GM12878 (cell line): ENCODE measurements at regions not wholly inside any gene's neighbourhood (a gene's known extent, or its start where the extent isn't known, plus 50 kb on each side); places are given as distances from the start of the nearest gene placed in this dataset.

ENCODE experiments used
- ATAC-seq: fragments of 200-7000 bp; cut with Tn5 transposase; 3 replicates; pipeline ENCODE4 v1.9.1; 2020; ENCODE audit warnings: mild to moderate bottlenecking, moderate library complexity
- BruUV-seq: library from RNA; stranded (reverse); fragments of 400-500 nt; replicated peaks from 2 replicates; lab custom pipeline; 2021; lab: Mats Ljungman, UMichigan
- CTCF ChIA-PET: fragments of 300-600 bp; sonication (Branson Sonifier 250); formaldehyde crosslinking; extraction: SDS; loops from one replicate; lab custom pipeline; 2021; ENCODE audit warnings: inconsistent platforms; lab: Yijun Ruan, JAX
- POLR2A ChIA-PET: fragments of 350-600 bp; formaldehyde crosslinking; extraction: SDS; loops from one replicate; lab custom pipeline; 2021; ENCODE audit warnings: inconsistent platforms; lab: Charles Lee
- RAD21 ChIA-PET: fragments of 300-600 bp; sonication (Branson Sonifier 250); formaldehyde crosslinking; loops from one replicate; lab custom pipeline; 2023; ENCODE audit warnings: antibody characterized with exemption; ENCODE audit not compliant: unreplicated experiment; lab: Charles Lee
- SMC1A ChIA-PET: fragments of 300-600 bp; sonication (Branson Sonifier 250); formaldehyde crosslinking; loops from one replicate; lab custom pipeline; 2023; ENCODE audit not compliant: unreplicated experiment, uncharacterized antibody; lab: Charles Lee
- DNase-seq: peaks from one replicate; pipeline ENCODE4 v3.0.0-alpha.2; 2011; ENCODE audit warnings: low read depth, low spot score
- FAIRE-seq: peaks from 3 replicates; lab custom pipeline; 2011; peaks lifted over from hg19 to GRCh38; lab: Jason Lieb, UNC
- H2AFZ ChIP-seq: 2 replicates; pipeline ENCODE4 v1.6.0; 2011; ENCODE audit warnings: low read depth, low read length, control low read depth; ENCODE audit not compliant: control insufficient read depth
- H3K27ac ChIP-seq: 2 replicates; pipeline ENCODE4 v1.5.1; 2011; ENCODE audit warnings: control low read depth; ENCODE audit not compliant: control insufficient read depth, insufficient read depth
- H3K27me3 ChIP-seq, 2 experiments: replicated peaks in 1 of 2; 2 replicates each; pipeline versions ENCODE4 v1.6.0 to v1.6.1; 2011; ENCODE audit warnings: low read length in 1 of 2; ENCODE audit not compliant: control insufficient read depth in 2 of 2, insufficient read depth in 2 of 2
- H3K36me3 ChIP-seq, 2 experiments: 2 replicates each; pipeline ENCODE4 v1.5.1; 2011; ENCODE audit warnings: low read length in 1 of 2; ENCODE audit not compliant: control insufficient read depth in 2 of 2, insufficient read depth in 2 of 2
- H3K4me1 ChIP-seq: 2 replicates; pipeline ENCODE4 v1.6.1; 2011; ENCODE audit warnings: mild to moderate bottlenecking, low read length, moderate library complexity, mixed read lengths; ENCODE audit not compliant: control insufficient read depth, insufficient read depth
- H3K4me2 ChIP-seq: 2 replicates; pipeline ENCODE4 v1.6.0; 2011; ENCODE audit warnings: control low read depth; ENCODE audit not compliant: control insufficient read depth, insufficient read depth
- H3K4me3 ChIP-seq: fragments of 200-600 bp; sonication (generic); 2 replicates; pipeline ENCODE4 v1.5.1; 2016
- H3K79me2 ChIP-seq: 2 replicates; pipeline ENCODE4 v1.6.0; 2011; ENCODE audit warnings: low read length; ENCODE audit not compliant: control insufficient read depth, insufficient read depth
- H3K9ac ChIP-seq: 2 replicates; pipeline ENCODE4 v1.8.0; 2011; ENCODE audit warnings: low read length, control low read depth, mixed read lengths; ENCODE audit not compliant: control insufficient read depth, insufficient read depth
- H3K9me3 ChIP-seq: replicated peaks from 3 replicates; pipeline ENCODE4 v1.5.1; 2011; ENCODE audit warnings: mild to moderate bottlenecking, low read length; ENCODE audit not compliant: control insufficient read depth, insufficient read depth
- H4K20me1 ChIP-seq: 2 replicates; pipeline ENCODE4 v1.6.0; 2011; ENCODE audit not compliant: control insufficient read depth, insufficient read depth
- CBFB ChIP-seq: IDR thresholded peaks from 2 replicates; pipeline ENCODE4 v1.6.1; 2016; ENCODE audit warnings: antibody characterized with exemption, low read depth
- EED ChIP-seq: sonication (generic); IDR thresholded peaks from 2 replicates; pipeline ENCODE4 v1.6.1; 2016; ENCODE audit warnings: antibody characterized with exemption, low read depth
- EP300 ChIP-seq, 2 experiments: fragments of 150-350 bp in 1 of 2; IDR thresholded peaks; 2 replicates each; pipeline ENCODE4 v1.6.1; 2011 to 2012; ENCODE audit warnings: low read depth in 2 of 2, low read length in 2 of 2, borderline replicate concordance in 1 of 2, improper control_type of control experiment in 1 of 2, inconsistent platforms in 1 of 2; ENCODE audit not compliant: control insufficient read depth in 1 of 2
- ETV6 ChIP-seq, 2 experiments: fragments of 450-650 bp in 1 of 2; IDR thresholded peaks in 1 of 2; conservative IDR thresholded peaks in 1 of 2; 2 replicates each; pipeline ENCODE4 v1.6.1; 2014; ENCODE audit warnings: antibody characterized with exemption in 1 of 2, borderline replicate concordance in 1 of 2, low read depth in 1 of 2, mild to moderate bottlenecking in 1 of 2, moderate library complexity in 1 of 2
- IKZF1 ChIP-seq: fragments of 450-650 bp; conservative IDR thresholded peaks from 2 replicates; pipeline ENCODE4 v1.6.1; 2017; ENCODE audit warnings: antibody characterized with exemption, mild to moderate bottlenecking
- JUNB ChIP-seq: IDR thresholded peaks from 2 replicates; pipeline ENCODE4 v1.6.1; 2016; ENCODE audit warnings: antibody characterized with exemption, mild to moderate bottlenecking
- RAD51 ChIP-seq: fragments of 450-650 bp; IDR thresholded peaks from 2 replicates; pipeline ENCODE4 v1.6.1; 2016; ENCODE audit warnings: moderate library complexity, mild to moderate bottlenecking, inconsistent platforms
- RCOR1 ChIP-seq: conservative IDR thresholded peaks from 2 replicates; pipeline ENCODE4 v1.6.1; 2012; ENCODE audit warnings: low read depth, low read length, improper control_type of control experiment
- RUNX3 ChIP-seq: IDR thresholded peaks from 2 replicates; pipeline ENCODE4 v1.6.1; 2012; ENCODE audit warnings: low read length, inconsistent platforms
- SREBF2 ChIP-seq: IDR thresholded peaks from 2 replicates; pipeline ENCODE4 v1.6.1; 2012; ENCODE audit warnings: mild to moderate bottlenecking, low read length
- TAF1 ChIP-seq: IDR thresholded peaks from 2 replicates; pipeline ENCODE4 v1.6.1; 2011; ENCODE audit warnings: mild to moderate bottlenecking, low read depth, low read length, borderline replicate concordance
- WGBS: methylation state at CpG from one replicate; pipeline ENCODE4 v1.1.6; 2016; ENCODE audit warnings: low lambda C conversion rate; ENCODE audit not compliant: insufficient replicate concordance, insufficient coverage; ENCODE audit errors: missing lambda C conversion rate; 5-methylcytosine and 5-hydroxymethylcytosine counted together
- in situ Hi-C: fragments of 300-500 bp; cut with MboI; formaldehyde crosslinking; loops from 9 replicates; pipeline ENCODE4 v1.14.3; 2018; ENCODE audit warnings: mixed read lengths
- intact Hi-C: fragments of 100-400 bp; cut with micrococcal nuclease; formaldehyde crosslinking; loops from one replicate; pipeline ENCODE4 v1.14.2; 2022; ENCODE audit not compliant: unreplicated experiment

GRCh38 chr6:130600880-130601341, 226.3 kb upstream of the SMLR1 start:
- POLR2A ChIA-PET, result no interaction called here

GRCh38 chr6:130602151-130602770, 224.9 kb upstream of the SMLR1 start:
- H2AFZ ChIP-seq, result no peak overlapping the region
- no peak for FAIRE-seq

More at GRCh38 chr6:130600880-130601341, 226.3 kb upstream of the SMLR1 start:
- no peak for ATAC-seq
- H3K9me3 ChIP-seq, result no peaks in the 10 kb centered on the region
- WGBS, result 50% methylated on average over 2 of the region's 2 CpGs
- intact Hi-C loops, result no loop called here
- no peaks in the 10 kb centered on the region for H3K27me3 ChIP-seq
- in situ Hi-C loops, result no loop called here
- DNase-seq, result no peak
- H3K27ac ChIP-seq, result no peak overlapping the region
- no peaks in the 10 kb centered on the region for H3K79me2 ChIP-seq
- no peak overlapping the region for H3K4me2 ChIP-seq
- no peaks in the 10 kb centered on the region for H3K36me3 ChIP-seq
- no peak for FAIRE-seq
- TF ChIP-seq EP300 (IDR thresholded peaks at IDR 0.05; ENCODE audit: borderline replicate concordance in 1 of 2, control insufficient read depth in 1 of 2, low read depth in 2 of 2, low read length in 2 of 2) (no peak), RCOR1 (no peak), SREBF2 (no peak), CBFB (no peak), RUNX3 (no peak), RAD51 (no peak)
- H4K20me1 ChIP-seq, result no peaks in the 10 kb centered on the region
- H2AFZ ChIP-seq, result no peak overlapping the region
- no peak overlapping the region for H3K9ac ChIP-seq
- SMC1A ChIA-PET, result interaction anchor here (1.4 to 1.5 kb wide), 2 partner anchors 16 to 20 kb away, joined by 4 read pairs; no protein-coding TSS in a partner anchor
- H3K4me3 ChIP-seq, result no peak overlapping the region
- BruUV-seq, result no TSS peak
- RAD21 ChIA-PET, result no interaction called here
- CTCF ChIA-PET, result no interaction called here
- H3K4me1 ChIP-seq, result no peaks in the 10 kb centered on the region

More at GRCh38 chr6:130602151-130602770, 224.9 kb upstream of the SMLR1 start:
- Histone ChIP-seq H3K27me3 (no peaks in the 10 kb centered on the region), H3K9me3 (no peaks in the 10 kb centered on the region), H3K4me2 (no peak overlapping the region), H3K27ac (no peak overlapping the region), H3K79me2 (no peaks in the 10 kb centered on the region), H4K20me1 (no peaks in the 10 kb centered on the region), H3K4me3 (no peak overlapping the region), H3K9ac (no peak overlapping the region), H3K4me1 (no peaks in the 10 kb centered on the region), H3K36me3 (no peaks in the 10 kb centered on the region)
- RAD21 ChIA-PET, result no interaction called here
- in situ Hi-C loops (no loop called here), intact Hi-C loops (no loop called here)
- DNase-seq, result no peak
- SMC1A ChIA-PET, result interaction anchor here (0.9 to 1.4 kb wide), 3 partner anchors 10 to 27 kb away, joined by 3 to 4 read pairs (median 3); no protein-coding TSS in a partner anchor
- POLR2A ChIA-PET, result no interaction called here
- ATAC-seq, result no peak
- BruUV-seq, result no TSS peak
- CTCF ChIA-PET, result interaction anchor here (0.9 kb wide), 1 partner anchor 118 kb away, joined by 3 read pairs; no protein-coding TSS in a partner anchor
- TF ChIP-seq EED (no peak), RCOR1 (no peak), JUNB (peak; percentile 35), IKZF1 (no peak), TAF1 (no peak), ETV6 (conservative IDR thresholded peaks at IDR 0.05 in 1 of 2, IDR thresholded peaks at IDR 0.05 in 1 of 2; ENCODE audit: borderline replicate concordance in 1 of 2, low read depth in 1 of 2) (peak in 1 of 2 experiments; percentile 72; a peak in 2 of 4 replicates)
- 34% methylated on average over 8 of the region's 8 CpGs for WGBS
